Posterior cingulate gyrus (tissue), 11 donors: ENCODE measurements at regions not wholly inside any gene's neighbourhood (a gene's known extent, or its start where the extent isn't known, plus 50 kb on each side); places are given as distances from the start of the nearest gene placed in this dataset.
A peak's percentile ranks its signal among the peaks of the same experiment; 100 is the strongest.
"Not testable (repeated sequence)": the region's sequence is repeated elsewhere in the genome, so short reads cannot be mapped to it uniquely, and the experiment has no call there.

Experiments
- DNase-seq, 10 donors: peaks; one replicate each; pipeline versions ENCODE4 v3.0.0 to v3.0.0-alpha.2; 2020 to 2021; ENCODE audit warnings: mixed read lengths in 3 of 10
- intact Hi-C: fragments of 100-400 bp; cut with DNase I; formaldehyde crosslinking; loops from one replicate; pipeline ENCODE4 v1.15.1; 2023

GRCh38 chr7:149573519-149573918 lies 75.9 kb upstream of the ZNF746 start:
- no peak for DNase-seq
- intact Hi-C loops = no loop called here

DNA sequence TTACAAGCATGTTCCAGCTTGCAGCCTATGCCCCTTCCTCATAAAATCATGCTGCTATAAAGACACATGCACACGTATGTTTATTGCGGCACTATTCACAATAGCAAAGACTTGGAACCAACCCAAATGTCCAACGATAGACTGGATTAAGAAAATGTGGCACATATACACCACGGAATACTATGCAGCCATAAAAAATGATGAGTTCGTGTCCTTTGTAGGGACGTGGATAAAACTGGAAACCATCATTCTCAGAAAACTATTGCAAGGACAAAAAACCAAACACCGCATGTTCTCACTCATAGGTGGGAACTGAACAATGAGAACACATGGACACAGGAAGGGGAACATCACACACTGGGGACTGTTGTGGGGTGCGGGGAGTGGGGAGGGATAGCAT lies 75.3 kb upstream of the ZNF746 start:
- DNase-seq, intact Hi-C loops: not testable (repeated sequence)

DNA sequence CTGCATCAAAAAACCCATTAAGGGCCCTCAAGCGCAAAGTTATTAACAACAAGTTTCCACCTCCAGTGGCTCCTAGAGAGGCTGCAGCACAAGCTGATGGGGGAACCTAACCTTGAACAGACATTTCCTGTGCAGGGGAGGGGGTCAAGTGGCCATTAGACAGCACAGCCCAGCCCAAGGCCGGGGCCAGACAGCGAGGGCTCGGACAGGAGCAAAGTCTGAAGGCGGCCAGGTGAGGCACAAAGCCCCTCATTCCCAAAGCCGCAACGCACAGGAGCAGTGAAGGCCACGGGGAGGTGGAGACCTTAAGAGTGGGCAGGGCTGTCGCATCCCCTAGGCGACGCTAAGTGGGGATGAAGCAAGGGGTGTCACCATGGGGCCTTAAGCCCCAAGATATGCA lies 73.2 kb upstream of the ZNF746 start:
- DNase-seq = no peak
- intact Hi-C loops = no loop called here

- intact Hi-C loops = no loop called here
- DNase-seq = no peak
Measured at GRCh38 chr7:149569726-149570422, 72.3 kb upstream of the ZNF746 start.

DNA sequence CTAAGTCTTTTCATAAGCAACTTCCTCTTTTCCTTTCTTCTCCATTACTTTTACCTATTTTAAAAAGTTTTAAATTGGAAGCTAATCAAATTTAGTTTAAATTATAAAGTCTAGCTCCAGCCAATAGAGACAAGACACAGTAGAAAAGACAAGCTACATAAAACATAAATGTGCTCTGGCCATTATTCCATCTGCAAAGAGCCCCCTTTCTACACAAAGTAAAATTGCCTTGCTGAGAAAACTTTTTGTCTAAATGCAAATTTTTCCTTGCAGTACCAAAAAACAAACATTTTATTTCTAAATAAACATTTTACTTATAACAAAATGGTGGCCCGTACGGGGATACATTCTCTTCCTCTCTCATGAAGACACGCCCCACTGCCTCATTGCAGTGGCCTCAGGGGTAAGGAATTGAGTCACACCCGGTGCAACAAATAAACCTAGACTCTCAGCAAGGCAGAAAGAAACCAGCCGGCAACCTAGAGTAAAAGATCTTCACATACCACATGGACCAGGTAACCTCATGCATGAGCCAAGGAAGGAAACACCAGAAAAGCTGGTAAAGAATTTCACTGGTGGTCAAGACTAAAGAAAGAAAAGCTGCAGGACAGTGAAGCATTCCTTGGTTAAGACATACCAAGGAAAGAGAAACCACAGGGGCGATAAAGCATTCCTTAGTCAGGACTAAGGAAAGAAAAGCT lies 71.6 kb upstream of the ZNF746 start:
- intact Hi-C loops = no loop called here
- DNase-seq = no peak

- intact Hi-C loops = no loop called here
- DNase-seq = no peak
Measured at GRCh38 chr7:149568218-149568617, 70.6 kb upstream of the ZNF746 start.

DNA sequence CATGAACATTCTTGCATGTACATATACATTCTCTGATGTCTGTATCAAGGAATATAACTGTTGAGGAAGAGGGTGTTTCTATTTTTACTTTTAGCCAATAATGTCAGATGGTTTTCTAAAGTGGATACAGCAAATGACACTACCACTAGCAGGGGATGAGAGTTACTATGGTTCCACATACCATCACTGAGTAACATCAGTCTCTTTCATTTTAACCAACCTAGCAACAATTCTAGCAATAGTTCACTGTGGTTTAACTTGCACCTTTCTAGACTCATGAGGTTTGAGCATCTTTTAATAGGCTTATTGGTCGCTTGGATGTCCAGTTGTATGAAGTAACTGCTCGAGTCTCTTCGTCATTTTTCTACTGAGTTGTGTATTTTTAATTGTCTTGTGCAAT lies 68.5 kb upstream of the ZNF746 start:
- no peak for DNase-seq
- intact Hi-C loops = no loop called here

- DNase-seq = no peak
- intact Hi-C loops = no loop called here
Measured at GRCh38 chr7:149565096-149565382, 67.4 kb upstream of the ZNF746 start.

- DNase-seq = no peak
- intact Hi-C loops = no loop called here
Measured at GRCh38 chr7:149564340-149565095, 66.9 kb upstream of the ZNF746 start.

DNA sequence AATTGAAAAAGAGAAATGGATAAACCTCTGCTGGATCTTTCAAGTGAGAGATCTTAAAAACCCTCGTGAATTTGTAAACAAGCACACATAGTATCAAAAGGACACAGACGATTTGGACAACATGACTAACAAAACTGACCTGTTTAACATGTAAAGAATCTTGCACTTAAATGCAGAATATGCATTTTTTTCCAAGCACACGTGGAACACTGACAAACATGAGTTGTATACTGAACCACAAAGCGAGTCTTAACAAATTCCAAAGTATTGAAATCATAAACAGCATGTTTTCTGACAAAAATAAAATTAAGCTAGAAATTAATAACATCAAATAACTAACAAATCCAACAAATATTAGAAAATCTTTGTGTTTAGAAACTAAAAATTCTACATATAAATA lies 65.0 kb upstream of the ZNF746 start:
- intact Hi-C loops = no loop called here
- no peak for DNase-seq

DNA sequence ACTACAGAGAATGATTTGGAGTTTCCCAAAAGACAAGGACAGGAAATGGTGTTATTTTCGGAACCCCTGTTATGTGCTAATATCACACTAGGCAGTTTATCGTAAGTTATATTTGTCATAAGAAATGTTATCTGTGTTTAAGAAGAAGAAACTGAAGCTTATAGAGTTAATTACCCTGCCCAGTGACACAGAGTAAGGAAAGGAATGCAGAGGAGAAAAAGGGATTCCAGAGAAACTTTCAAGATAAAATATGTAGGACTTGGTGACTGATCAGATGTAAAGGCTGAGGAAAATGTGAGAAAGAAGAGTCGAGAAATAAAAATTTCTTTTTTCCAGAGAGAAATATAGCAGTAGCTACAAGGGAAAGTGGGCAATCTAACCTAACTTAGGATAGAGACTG lies 63.5 kb upstream of the ZNF746 start:
- DNase-seq = no peak
- intact Hi-C loops = no loop called here

DNA sequence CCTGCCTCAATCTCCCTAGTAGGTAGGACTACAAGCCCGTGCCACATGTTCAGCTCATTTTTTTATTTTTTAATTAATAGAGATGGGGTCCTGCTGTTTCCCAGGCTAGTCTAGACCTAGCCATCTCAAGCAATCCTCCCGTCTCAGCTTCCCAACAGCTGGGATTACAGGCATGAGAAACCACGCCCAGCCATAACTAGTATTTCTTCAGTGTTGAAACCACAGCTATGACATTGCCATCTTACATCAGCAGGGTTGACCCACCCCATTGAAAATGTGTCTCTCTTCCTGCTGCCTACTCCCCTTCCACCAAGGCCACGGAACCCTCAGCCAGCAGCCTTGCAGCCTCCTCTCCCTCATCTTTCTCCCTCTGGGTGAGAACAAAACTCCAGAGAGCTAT lies 62.1 kb upstream of the ZNF746 start:
- intact Hi-C loops = no loop called here
- no peak for DNase-seq

- DNase-seq = no peak
- intact Hi-C loops = no loop called here
Measured at GRCh38 chr7:149558149-149558861, 60.7 kb upstream of the ZNF746 start.

- intact Hi-C loops = not testable (repeated sequence)
Measured at GRCh38 chr7:149556525-149556924, 58.9 kb upstream of the ZNF746 start.

DNA sequence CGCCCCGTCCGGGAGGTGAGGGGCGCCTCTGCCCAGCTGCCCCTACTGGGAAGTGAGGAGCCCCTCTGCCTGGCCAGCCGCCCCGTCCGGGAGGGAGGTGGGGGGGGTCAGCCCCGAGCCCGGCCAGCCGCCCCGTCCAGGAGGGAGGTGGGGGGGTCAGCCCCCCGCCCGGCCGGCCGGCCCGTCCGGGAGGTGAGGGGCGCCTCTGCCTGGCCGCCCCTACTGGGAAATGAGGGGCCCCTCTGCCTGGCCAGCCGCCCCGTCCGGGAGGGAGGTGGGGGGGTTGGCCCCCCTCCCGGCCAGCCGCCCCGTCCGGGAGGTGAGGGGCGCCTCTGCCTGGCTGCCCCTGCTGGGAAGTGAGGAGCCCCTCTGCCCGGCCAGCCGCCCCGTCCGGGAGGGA lies 57.2 kb upstream of the ZNF746 start:
- DNase-seq, intact Hi-C loops: not testable (repeated sequence)

More at GRCh38 chr7:149556525-149556924, 58.9 kb upstream of the ZNF746 start:
- not testable (repeated sequence) for DNase-seq

GRCh38 chr7:149553991-149554390 lies 56.4 kb upstream of the ZNF746 start:
- intact Hi-C loops = not testable (repeated sequence)
- peak in 1 of 10 donors; percentile 75 for DNase-seq

GRCh38 chr7:149552799-149553198 lies 55.2 kb upstream of the ZNF746 start:
- peak in 1 of 10 donors; percentile 16 for DNase-seq
- intact Hi-C loops = no loop called here
